Cardiac fibroblast (primary cell): ENCODE measurements at regions not wholly inside any gene's neighbourhood (a gene's known extent, or its start where the extent isn't known, plus 50 kb on each side); places are given as distances from the start of the nearest gene placed in this dataset.
"Not testable (repeated sequence)": the region's sequence is repeated elsewhere in the genome, so short reads cannot be mapped to it uniquely, and the experiment has no call there.

Experiments
- DNase-seq, 2 donors: peaks; one replicate each; pipeline versions ENCODE4 v3.0.0 to v3.0.0-alpha.2; 2010; ENCODE audit warnings: low read depth in 2 of 2
- H3K4me3 ChIP-seq, 2 donors: replicated peaks in 1 of 2; 1 replicate in 1 of 2; 2 replicates in 1 of 2; pipeline ENCODE4 v1.5.1; 2011; ENCODE audit warnings: low read depth in 2 of 2, low read length in 2 of 2, mild to moderate bottlenecking in 2 of 2, moderate library complexity in 1 of 2
- TF ChIP-seq, protein P1 (sequence below): IDR thresholded peaks from one replicate; pipeline ENCODE4 v1.5.1; 2011; ENCODE audit warnings: low read depth, mild to moderate bottlenecking, low read length, inconsistent platforms

DNA sequence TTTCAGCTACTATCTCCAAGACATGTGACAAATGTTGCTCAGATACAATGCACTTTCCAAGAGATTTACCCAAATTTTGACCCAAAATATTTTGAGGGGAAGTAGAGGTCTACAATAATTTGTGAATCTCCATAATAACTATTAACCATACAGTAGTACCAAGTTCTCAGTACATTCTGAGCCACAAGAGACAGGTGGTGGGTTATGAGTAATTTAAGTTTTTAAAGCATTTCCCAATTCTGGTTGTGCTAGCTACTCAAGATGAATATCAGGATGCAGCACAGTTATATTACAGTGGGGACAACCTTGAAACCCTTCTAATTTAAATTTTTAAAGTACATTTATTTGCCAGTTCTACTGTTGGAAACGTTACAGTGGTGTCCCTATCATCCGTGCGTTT, 92.2 kb upstream of the MITF start:
- H3K4me3 ChIP-seq = no peak overlapping the region
- TF ChIP-seq, protein P1, sequence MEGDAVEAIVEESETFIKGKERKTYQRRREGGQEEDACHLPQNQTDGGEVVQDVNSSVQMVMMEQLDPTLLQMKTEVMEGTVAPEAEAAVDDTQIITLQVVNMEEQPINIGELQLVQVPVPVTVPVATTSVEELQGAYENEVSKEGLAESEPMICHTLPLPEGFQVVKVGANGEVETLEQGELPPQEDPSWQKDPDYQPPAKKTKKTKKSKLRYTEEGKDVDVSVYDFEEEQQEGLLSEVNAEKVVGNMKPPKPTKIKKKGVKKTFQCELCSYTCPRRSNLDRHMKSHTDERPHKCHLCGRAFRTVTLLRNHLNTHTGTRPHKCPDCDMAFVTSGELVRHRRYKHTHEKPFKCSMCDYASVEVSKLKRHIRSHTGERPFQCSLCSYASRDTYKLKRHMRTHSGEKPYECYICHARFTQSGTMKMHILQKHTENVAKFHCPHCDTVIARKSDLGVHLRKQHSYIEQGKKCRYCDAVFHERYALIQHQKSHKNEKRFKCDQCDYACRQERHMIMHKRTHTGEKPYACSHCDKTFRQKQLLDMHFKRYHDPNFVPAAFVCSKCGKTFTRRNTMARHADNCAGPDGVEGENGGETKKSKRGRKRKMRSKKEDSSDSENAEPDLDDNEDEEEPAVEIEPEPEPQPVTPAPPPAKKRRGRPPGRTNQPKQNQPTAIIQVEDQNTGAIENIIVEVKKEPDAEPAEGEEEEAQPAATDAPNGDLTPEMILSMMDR = no peak
- DNase-seq = no peak

DNA sequence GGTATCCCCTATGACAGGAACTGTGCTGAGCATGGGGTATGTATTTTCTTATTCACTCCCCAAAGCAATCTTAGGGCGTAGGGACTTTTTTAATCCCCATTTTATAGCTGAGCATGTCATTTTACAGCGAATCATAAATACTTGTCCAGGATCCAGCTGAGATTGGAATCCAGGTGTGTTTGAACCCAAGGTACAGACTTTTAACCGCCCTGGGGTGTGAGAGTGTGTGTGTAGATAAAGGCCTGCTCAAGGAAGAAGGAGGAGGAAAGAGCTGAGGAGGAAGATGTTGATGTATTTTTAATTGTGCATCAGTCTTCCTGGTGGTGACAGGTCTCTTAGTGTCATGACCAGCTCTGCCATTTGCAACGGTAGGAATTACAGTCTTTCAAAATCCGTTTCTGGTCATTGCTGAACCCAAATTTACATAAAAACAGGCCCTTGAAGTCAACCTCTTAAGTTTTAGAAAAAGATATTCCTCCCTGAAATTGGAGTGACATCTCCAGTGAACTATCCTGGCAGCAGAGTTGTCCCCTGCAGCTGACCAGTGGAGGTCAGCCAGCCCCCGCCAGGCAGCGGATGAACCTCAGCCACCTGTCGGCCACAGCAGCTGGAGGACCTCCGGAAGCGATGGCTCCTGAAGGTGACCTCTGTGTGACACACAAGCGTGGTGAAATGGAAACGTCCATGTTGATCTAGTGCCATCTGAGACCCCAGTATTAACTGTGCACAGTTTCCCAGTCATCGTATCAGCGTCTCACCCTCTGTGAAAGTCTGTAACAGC, 92.8 kb upstream of the MITF start:
- no peak overlapping the region for H3K4me3 ChIP-seq
- DNase-seq = no peak
- TF ChIP-seq, protein P1 = no peak

DNA sequence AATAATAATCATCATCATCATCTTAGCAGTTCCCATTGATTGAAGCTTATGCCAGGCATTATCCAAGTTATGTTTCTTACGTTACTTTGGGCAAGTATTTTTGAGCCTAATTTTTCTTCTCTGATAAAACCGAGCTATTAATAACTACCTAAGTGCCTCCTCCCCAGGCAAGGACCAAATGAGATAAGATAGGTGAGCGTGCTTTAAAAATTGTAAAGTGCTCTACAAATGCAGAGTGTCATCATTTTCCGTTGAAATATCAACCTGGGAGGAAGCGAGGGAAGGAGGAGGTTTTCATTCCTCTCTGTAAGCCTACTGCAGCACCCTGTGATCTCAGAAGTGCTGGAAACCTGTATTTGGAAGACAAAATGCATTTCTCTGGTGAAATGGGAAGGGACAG, 96.7 kb upstream of the MITF start:
- TF ChIP-seq, protein P1 = no peak
- DNase-seq = no peak

DNA sequence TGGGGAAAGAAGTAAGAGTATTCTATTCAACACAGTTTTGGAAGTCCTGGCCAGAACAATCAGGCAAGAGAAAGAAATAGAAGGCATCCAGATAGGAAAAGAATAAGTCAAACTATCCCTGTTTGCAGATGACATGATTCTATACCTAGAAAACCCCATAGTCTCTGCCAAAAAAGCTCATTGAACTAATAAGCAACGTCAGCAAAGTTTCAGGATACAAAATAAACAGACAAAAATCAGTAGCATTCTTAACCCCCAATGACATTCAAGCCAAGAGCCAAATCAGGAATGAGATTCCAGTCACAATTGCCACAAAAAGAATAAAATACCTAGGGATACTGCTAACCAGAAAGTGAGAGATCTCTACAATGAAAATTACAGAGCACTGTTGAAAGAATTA, 99.4 kb upstream of the MITF start:
- TF ChIP-seq, protein P1 = no peak
- DNase-seq = no peak

More for the DNA sequence above, 96.7 kb upstream of the MITF start:
- H3K4me3 ChIP-seq = no peak overlapping the region

DNA sequence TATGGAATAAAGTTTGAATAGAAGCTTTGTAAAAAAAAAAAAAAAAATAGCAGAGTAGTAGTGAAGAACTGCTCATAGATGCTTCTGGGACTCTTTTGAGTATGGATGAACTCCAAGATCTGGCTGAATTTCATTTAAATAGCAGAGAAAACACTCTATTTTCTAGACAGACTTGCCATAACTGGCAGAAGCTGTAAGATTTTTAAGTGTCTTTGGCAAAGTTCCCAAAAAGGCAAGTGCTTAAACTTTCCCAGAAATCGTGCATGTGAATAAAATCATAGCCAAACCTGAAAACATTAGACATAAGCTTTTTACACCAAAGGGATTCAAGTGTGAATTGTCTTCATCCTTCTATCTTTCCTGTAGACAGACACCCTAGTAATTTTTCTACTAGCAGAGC, 110.3 kb upstream of the MITF start:
- TF ChIP-seq, protein P1 = no peak
- H3K4me3 ChIP-seq = no peak overlapping the region
- DNase-seq = peak in 1 of 2 donors; percentile 27

More for the DNA sequence above, 99.4 kb upstream of the MITF start:
- H3K4me3 ChIP-seq = no peak overlapping the region

DNA sequence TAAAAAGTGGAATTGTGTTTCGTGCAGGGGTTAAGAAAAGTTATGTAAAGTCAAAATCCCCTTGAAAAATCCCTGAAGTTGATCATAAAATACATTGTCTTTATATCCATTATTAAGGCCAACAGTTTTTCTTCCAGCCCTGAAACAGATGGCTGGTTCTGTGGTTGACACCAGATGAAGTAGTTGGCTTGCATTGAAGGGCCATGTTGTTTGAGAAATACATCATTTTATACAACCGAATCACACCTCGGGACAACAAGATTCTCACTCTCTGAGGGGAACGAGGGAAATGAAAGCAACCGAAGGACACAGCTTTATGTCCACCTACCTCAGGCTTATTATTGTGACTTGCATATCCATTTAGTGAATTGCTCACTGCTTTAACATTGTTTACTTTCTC, 126.0 kb upstream of the MITF start:
- TF ChIP-seq, protein P1 = no peak
- no peak for DNase-seq

DNA sequence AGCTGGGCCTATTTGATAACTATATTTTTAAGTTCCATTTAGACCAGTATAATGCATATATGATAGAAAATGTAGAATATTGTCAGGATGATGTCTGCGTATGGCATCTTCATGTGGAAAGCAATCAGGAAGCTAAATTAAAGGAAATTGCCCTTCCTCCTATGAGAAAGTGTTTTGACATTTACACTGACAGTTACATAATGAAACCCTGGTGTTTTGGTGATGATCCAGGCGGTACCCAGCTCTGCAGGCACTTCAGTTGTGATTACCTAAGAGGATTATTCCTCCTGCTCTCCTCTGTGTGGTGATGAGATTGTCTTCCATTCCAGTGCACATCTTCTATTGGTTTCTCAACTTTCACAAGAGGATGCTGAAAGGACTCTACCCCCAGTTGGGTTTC, 126.5 kb upstream of the MITF start:
- no peak for DNase-seq
- TF ChIP-seq, protein P1 = no peak
- no peak overlapping the region for H3K4me3 ChIP-seq

More for the DNA sequence above, 126.0 kb upstream of the MITF start:
- H3K4me3 ChIP-seq = no peak overlapping the region

DNA sequence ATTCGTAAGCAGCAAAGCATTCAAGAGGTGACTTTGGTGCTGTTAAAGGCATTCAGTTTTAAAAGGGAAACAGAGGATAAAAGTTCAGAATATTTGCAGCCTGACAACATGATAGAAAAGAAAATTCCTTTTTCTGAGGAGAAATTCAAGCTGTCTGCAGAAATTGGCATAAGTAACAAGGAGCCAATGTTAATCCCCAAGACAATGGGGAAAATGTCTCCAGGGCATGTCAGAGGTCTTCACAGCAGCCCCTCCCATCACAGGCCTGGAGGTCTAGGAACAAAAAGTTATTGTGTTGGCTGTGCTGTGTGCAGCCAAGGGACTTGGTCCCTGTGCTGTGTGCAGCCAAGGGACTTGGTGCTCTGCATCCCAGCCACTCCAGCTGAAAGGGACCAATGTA, 129.7 kb upstream of the MITF start:
- not testable (repeated sequence) for H3K4me3 ChIP-seq, DNase-seq
